ENCODE measurements at regions not wholly inside any gene's neighbourhood (a gene's known extent, or its start where the extent isn't known, plus 50 kb on each side); places are given as distances from the start of the nearest gene placed in this dataset.
"Not testable (repeated sequence)": the region's sequence is repeated elsewhere in the genome, so short reads cannot be mapped to it uniquely, and the experiment has no call there.

DNA sequence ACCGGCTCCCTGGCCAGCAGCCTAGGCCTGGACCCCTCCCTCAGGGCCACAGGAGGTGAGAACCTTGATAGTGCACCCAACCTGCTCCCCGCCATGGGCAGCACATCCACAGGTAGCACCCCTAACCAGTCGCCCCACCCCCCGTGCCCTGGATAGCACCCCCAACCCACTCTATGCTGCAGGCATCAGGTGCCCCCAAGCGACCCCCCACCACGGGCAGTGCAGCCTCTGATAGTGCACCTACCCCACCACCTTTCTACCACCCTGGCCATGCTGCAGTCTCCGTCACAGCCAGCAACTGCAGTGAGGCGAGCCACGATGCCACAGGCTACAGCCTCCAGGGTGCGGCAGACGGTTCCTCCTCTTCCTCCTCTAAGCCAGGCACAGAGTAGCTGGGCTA, 55.6 kb downstream of the SOWAHC start:
- no peak for DNase-seq (ENCODE audit: low read depth in 2 of 2)

DNA sequence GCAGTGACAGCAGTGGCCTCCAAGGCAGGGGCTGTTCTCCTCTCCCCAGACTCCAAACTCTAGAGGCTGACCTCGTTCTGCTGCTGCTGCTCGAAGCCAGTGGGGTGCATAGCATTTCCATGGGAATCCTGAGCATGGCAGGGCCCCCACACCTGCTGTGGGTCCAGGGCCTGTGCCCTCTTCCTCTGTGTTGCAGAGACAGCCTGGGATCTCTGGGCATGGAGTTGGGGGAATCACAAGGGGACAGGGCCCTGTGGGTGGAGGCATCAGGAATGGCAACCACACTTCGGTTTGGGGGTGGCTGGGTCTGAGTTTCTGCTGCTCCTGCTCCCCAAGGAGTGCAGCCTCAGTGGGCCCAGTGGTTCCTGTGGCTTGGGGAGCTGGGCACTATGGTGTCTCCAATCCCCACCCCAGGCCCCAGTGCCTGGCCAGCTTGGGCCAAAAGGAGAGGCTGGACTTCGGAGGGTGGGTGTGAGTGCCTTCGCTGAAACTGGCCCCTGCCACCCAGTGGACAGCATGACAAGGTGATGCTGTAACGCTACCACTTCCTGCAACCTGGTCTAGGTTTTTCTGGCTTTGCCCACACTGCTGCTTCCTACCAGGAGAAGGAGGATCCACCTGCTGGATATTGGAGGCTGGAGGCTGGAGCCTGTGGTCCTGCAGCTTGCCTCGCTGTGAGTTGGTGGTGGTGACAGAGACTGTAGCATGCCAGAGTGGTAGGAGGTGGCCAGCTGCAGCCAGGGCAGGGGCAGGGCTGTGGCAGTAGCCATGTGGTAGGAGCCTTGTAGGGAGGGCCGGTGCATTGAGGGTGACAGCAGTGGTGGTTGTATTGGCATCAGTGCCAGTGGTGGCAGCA, 56.6 kb downstream of the SOWAHC start:
- DNase-seq (ENCODE audit: low read depth in 2 of 2): no peak

GRCh38 chr2:109674894-109675534, 60.9 kb downstream of the SOWAHC start:
- DNase-seq (ENCODE audit: low read depth in 2 of 2): no peak

DNA sequence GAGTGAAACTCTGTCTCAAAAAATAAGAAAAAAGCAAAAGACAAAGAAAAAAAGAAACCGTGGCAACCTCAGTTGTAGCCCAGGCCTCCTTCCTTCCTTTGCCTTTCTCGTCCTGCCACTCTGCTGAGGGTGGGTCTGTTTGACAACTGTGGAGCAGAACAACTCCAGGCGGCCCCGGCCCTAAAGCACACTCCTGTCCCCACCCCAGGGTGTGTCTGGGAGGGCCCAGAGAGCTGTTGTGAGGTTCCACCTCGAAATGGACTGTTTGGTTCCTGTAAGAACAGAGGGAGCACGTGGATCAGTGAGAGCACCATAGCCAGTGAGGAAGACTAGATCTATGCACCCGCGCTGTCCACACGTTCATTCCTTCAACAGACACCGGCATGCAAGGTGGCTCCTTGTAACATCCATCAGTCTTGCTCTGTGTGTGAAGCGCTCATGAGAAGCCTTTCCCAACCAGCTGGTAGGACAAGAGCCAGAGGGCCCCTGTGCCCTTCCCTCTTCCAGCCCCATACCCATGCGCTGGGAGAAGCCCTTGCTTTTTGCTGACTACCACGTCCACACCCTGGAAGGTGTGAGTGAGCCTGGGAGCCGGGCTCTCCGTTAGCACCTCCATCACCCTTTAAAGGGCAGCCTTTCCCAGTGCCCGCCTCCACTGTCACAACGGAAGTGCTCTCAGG, 61.6 kb downstream of the SOWAHC start:
- DNase-seq (ENCODE audit: low read depth in 2 of 2): no peak

GRCh38 chr2:109676346-109676902, 62.3 kb downstream of the SOWAHC start:
- DNase-seq (ENCODE audit: low read depth in 2 of 2): no peak

DNA sequence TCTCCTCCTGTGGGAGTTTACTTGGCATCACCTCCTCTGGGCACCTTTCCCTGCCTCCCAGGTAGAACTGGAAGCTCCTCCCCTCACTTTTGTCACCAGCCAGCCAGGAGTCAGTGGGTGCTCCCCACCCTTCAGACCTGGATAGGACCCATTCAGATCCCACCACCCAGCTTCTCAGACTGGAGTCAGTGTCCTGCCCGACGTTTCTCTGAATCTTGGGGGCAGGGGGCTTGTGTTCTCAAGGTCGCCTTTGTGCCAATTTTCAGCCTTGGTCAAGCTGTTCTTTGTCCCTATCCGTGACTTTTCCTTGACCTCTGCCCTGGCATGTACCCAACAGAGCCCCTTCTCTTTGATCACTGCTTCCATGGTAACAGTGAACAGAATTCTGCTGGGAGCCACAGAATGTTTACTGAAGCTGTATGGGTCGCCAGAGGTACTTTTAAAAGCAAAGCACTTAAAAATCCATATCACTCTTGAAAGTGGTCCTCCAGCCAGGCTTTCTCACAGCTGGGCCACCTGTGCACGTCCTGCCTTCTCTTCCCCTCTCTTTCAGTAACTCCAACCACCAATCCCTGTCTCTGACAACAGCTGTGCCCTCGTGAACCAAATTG, 63.1 kb downstream of the SOWAHC start:
- not testable (repeated sequence) for DNase-seq (ENCODE audit: low read depth in 2 of 2)

DNA sequence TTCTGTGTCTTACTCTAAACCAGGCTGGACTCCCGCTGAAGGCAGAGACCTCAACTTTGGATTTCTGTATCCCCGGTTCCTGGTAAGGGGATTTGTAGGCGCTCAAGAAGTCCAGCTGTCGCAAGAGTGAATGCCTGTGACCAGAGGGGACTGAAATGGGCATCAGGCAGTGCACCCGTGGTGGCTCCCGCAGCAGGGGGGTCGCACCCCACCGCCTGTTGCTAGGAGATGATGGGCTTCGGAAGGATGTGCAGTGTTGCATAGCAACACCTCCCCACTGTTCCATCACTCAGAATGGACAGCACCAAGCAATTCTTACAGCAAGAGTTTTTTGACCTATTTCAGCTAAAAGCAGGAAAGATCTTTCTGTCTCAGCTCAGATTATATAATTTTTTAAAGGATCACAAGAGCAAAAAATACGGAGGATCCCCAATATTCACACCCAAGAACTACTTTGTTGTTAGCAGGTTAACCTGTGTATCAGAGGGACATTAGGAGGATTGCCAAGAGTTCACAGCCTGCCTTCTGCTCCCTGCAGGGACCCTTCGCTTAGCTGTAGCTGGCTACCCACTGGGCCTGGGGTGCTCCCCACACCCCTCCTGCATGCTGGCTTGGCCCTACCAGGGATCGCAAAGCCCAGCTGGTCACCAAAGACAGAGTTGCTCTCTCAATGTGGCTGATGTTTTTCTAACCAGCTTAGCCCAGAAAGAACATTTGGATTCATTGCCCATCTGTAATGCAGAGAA, 63.8 kb downstream of the SOWAHC start:
- no peak for DNase-seq (ENCODE audit: low read depth in 2 of 2)

DNA sequence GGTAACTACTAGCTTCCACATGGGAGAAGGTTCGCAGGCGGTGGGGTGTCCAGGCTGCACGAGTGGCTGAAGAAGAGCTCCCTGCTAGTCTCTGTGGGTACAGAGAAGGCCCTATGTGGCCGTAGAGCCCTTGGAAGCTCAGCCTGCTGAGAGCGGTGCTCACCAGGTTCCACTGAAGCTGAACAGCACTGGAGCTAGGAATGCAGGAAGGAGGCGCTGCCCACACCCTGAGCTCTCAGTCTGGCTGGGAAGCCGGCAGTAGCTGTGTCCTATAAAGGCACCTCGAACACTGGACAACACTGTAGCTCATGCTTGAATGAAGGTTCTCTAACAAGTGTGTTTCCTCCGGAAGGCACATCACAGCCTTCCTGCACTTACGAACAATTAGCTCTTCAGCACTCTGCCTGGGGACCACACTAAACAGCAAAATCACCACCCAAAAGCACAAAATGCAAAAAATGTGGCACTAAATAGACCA, 64.6 kb downstream of the SOWAHC start:
- not testable (repeated sequence) for DNase-seq (ENCODE audit: low read depth in 2 of 2)

DNA sequence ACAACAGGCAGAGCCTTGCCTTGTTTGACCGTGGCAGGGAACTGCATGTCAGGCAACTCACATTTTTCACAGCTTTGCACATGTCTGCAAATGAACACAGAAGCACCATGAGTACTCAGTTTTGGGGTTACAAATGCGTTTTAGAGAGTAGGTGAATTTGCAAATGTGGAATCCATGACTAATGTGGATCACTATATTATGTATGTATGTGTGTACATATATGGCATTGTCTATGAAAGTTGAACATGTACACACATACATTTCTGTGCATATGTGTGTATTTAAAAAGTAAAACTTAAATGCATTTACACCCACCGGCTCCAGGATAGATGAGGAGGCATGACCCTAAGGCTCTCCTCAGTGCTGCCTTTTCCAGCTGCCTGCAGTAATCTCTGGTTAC, 65.1 kb downstream of the SOWAHC start:
- DNase-seq (ENCODE audit: low read depth in 2 of 2): no peak

GRCh38 chr2:109679626-109680025, 65.5 kb downstream of the SOWAHC start:
- no peak for DNase-seq (ENCODE audit: low read depth in 2 of 2)

DNA sequence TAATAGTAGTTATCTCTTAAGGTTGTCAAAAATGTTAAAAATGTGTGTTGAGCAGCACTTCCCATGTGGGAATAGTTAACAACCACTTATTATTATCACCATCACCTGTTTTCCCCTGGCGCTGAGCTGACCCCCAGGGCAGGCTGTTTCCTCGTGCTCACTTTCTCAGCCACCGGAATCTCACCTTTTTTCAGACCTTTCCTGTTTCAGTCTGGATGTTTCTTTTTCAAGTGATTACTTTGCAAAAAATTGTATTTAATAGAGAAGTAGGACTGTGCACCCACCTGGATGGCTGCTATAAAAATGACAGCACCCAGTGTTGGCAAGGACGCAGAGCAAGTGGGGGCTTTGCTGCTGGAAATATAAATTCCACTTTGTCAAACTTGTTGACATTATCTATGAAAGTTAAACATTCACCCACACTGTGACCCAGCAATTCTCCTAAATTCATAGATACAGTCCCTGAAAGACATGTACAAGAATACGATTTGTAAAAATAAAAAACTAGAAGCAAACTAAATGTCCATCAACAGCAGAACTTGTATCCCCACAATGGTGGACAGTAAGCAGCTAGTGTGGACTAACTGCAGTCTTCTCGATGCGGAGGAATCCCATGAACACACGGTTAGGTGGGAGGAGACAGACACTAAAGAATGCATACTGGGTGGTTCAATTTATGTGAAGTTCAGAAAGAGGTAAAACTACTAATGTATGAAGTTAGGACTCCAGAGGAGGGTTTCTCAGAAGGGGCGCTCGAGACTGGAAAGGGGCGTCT, 66.5 kb downstream of the SOWAHC start:
- no peak for DNase-seq (ENCODE audit: low read depth in 2 of 2)

- no peak for DNase-seq (ENCODE audit: low read depth in 2 of 2)
Measured at GRCh38 chr2:109681633-109682380, 67.6 kb downstream of the SOWAHC start.

DNA sequence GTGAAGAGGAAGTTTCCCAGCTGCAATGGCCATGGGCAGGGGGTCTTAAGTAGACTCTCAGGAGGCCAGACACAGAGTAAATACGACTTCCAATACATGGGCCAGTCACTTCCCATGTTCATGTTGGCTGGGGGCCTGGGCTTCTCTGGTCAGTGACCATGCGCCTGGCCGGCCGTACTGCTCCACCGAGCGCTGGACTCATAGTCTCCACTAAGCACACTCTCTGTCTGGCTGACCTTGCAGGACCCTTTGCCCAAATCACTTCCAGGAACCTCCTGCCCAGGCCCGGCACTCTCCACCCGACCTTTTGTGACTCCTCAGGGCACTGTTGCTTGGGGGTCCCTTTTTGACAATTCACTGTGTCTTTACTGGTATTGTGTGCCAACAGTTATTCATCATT, 69.3 kb downstream of the SOWAHC start:
- DNase-seq (ENCODE audit: low read depth in 2 of 2): no peak

- no peak for DNase-seq (ENCODE audit: low read depth in 2 of 2)
Measured at GRCh38 chr2:109685453-109685852, 71.3 kb downstream of the SOWAHC start.

- DNase-seq (ENCODE audit: low read depth in 2 of 2): no peak
Measured at GRCh38 chr2:109686921-109687320, 72.8 kb downstream of the SOWAHC start.

DNA sequence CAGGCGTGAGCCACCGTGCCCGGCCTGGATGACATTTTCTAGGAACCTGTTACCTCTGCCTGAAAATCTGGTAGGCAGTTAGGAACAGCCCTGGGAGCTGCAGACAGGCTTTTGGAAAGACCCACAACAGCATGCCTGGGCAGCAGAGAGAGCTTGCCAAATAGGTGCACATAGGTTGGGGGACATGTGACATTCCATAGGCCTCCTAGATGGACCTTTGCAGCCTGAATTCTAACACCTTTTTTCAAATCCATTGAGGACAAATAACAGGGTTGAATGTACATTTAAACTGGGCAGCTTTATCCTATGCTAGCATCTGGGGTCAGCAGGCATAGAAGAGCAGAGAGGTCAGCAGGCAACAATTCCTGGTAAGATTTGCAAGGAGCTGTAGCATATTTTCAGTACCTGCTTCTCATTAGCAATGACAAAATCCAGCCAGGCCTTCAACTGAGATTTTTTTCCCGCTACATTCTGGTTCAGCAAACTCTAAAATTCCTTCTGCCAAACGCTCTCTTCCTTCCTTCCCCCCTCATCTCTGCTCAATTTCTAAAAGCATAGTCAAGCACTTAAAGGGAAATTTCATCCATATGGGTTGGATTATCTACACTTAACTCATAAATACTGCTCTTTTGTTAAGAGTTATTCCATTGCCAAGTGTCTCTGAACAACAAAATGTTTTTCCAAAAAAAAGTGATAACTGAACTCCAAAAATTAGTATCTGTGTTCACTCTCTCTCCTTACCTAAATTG, 75.2 kb downstream of the SOWAHC start:
- no peak for DNase-seq (ENCODE audit: low read depth in 2 of 2)

DNA sequence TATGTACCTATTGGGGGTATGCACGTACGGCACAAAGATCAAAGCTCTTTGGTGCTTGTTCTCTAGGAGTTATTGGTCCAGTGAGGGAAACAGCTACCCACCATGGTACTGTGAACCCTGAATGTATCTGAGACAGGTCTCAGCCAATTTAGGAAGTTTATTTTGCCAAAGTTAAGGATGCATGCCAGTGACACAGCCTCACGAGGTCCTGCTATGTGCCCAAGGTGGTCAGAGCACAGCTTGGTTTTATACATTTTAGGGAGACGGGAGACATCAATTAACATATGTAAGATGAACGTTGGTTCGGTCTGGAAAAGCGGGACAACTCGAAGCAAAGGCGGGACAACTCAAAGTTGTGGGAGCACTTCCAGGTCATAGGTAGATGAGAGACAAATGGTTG, 75.8 kb downstream of the SOWAHC start:
- DNase-seq (ENCODE audit: low read depth in 2 of 2): no peak

DNA sequence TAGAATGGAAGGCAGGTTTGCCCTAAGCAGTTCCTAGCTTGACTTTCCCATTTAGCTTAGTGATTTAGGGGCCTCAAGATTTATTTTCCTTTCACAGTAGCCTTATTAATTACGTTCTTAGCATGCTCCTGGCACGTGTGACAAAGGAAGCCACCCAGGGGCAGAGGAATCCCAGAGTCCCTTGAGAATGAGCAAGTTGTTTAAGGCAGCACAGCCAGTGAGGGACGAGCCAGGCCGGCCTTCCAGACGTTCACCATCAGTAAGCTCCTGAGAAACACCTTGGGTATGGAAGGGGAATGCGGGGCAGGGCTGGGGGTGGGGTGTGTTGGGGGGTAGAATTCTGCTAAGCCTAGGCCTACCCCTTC, 76.3 kb downstream of the SOWAHC start:
- DNase-seq (ENCODE audit: low read depth in 2 of 2): no peak

Measured in stimulated activated CD4-positive, alpha-beta T cell treated with anti-CD3 and anti-CD28 coated beads, Interleukin-1b, Interleukin-23, amount 100 ng/mL, for 4 hours (primary cell).